Astrocyte (in vitro differentiated cells and primary cell): ENCODE measurements at regions not wholly inside any gene's neighbourhood (a gene's known extent, or its start where the extent isn't known, plus 50 kb on each side); places are given as distances from the start of the nearest gene placed in this dataset.

Experiments
- DNase-seq: peaks from one replicate; pipeline ENCODE4 v3.0.0-alpha.2; 2010; ENCODE audit warnings: low read depth
- FAIRE-seq: peaks from 2 replicates; lab custom pipeline; 2011; peaks lifted over from hg19 to GRCh38; lab: Jason Lieb, UNC
- H2AFZ ChIP-seq: 2 replicates; pipeline ENCODE4 v1.6.0; 2012; ENCODE audit warnings: low read depth, low read length, inconsistent platforms
- H3K27ac ChIP-seq: 2 replicates; pipeline ENCODE4 v1.5.1; 2011; ENCODE audit warnings: low read depth, low read length, inconsistent platforms
- H3K27me3 ChIP-seq: 2 replicates; pipeline ENCODE4 v1.6.0; 2011; ENCODE audit warnings: low read length, inconsistent platforms; ENCODE audit not compliant: insufficient read depth
- H3K36me3 ChIP-seq: 2 replicates; pipeline ENCODE4 v1.5.1; 2011; ENCODE audit warnings: low read length, inconsistent platforms; ENCODE audit not compliant: insufficient read depth
- H3K4me1 ChIP-seq: 2 replicates; pipeline ENCODE4 v1.5.1; 2011; ENCODE audit warnings: low read length, inconsistent platforms; ENCODE audit not compliant: insufficient read depth
- H3K4me2 ChIP-seq: 2 replicates; pipeline ENCODE4 v1.6.0; 2012; ENCODE audit warnings: low read length, inconsistent platforms
- H3K4me3 ChIP-seq: 2 replicates; pipeline ENCODE4 v1.5.1; 2011; ENCODE audit warnings: low read depth, mild to moderate bottlenecking, low read length, inconsistent platforms; ENCODE audit not compliant: insufficient read depth
- H3K79me2 ChIP-seq: 2 replicates; pipeline ENCODE4 v1.6.0; 2012; ENCODE audit warnings: mild to moderate bottlenecking, low read length, inconsistent platforms; ENCODE audit not compliant: insufficient read depth
- H3K9ac ChIP-seq: 2 replicates; pipeline ENCODE4 v1.6.0; 2012; ENCODE audit warnings: mild to moderate bottlenecking, low read length, inconsistent platforms
- H3K9me3 ChIP-seq: 2 replicates; pipeline ENCODE4 v1.5.1; 2012; ENCODE audit warnings: low read depth, mild to moderate bottlenecking, low read length, inconsistent platforms; ENCODE audit not compliant: insufficient read depth
- H4K20me1 ChIP-seq: 2 replicates; pipeline ENCODE4 v1.6.0; 2012; ENCODE audit warnings: low read length, inconsistent platforms; ENCODE audit not compliant: insufficient read depth
- H3K27ac Mint-ChIP-seq: one replicate; pipeline ENCODE4 v1.8.0; 2021; ENCODE audit warnings: mild to moderate bottlenecking, mixed read lengths; ENCODE audit not compliant: unreplicated experiment
- H3K27me3 Mint-ChIP-seq: one replicate; pipeline ENCODE4 v1.8.0; 2021; ENCODE audit warnings: low read depth, mixed read lengths; ENCODE audit not compliant: unreplicated experiment
- H3K36me3 Mint-ChIP-seq: one replicate; pipeline ENCODE4 v1.8.0; 2021; ENCODE audit warnings: low read depth, mixed read lengths; ENCODE audit not compliant: unreplicated experiment
- H3K4me1 Mint-ChIP-seq: one replicate; pipeline ENCODE4 v1.8.0; 2021; ENCODE audit warnings: low read depth, mixed read lengths; ENCODE audit not compliant: unreplicated experiment
- H3K4me3 Mint-ChIP-seq: one replicate; pipeline ENCODE4 v1.8.0; 2021; ENCODE audit warnings: mild to moderate bottlenecking, moderate library complexity, mixed read lengths; ENCODE audit not compliant: unreplicated experiment
- H3K9me3 Mint-ChIP-seq: one replicate; pipeline ENCODE4 v1.8.0; 2021; ENCODE audit warnings: mild to moderate bottlenecking, mixed read lengths; ENCODE audit not compliant: unreplicated experiment
- CTCF ChIP-seq: IDR thresholded peaks from 2 replicates; pipeline ENCODE4 v1.5.1; 2011; ENCODE audit warnings: low read depth, mild to moderate bottlenecking, inconsistent platforms, low read length, moderate library complexity; ENCODE audit not compliant: insufficient read depth
- EZH2 ChIP-seq: IDR thresholded peaks from 2 replicates; pipeline ENCODE4 v1.6.1; 2012; ENCODE audit warnings: mild to moderate bottlenecking, low read length, inconsistent platforms; ENCODE audit not compliant: insufficient read depth

- no peak for DNase-seq
- no peak for TF ChIP-seq CTCF
- TF ChIP-seq EZH2: no peak
- no peak overlapping the region for H3K4me3 ChIP-seq
- no peak overlapping the region for H3K27ac Mint-ChIP-seq
- H3K4me3 Mint-ChIP-seq: no peak overlapping the region
- H4K20me1 ChIP-seq: no peaks in the 10 kb centered on the region
- no peak overlapping the region for H3K27ac ChIP-seq
- H3K4me1 ChIP-seq: peaks cover 1% of the 10 kb centered on the region
- H3K36me3 ChIP-seq: no peaks in the 10 kb centered on the region
- no peaks in the 10 kb centered on the region for H3K36me3 Mint-ChIP-seq
- H3K9ac ChIP-seq: no peak overlapping the region
- no peaks in the 10 kb centered on the region for H3K79me2 ChIP-seq
- no peak for FAIRE-seq
- H3K9me3 ChIP-seq: no peaks in the 10 kb centered on the region
- H3K27me3 ChIP-seq: no peaks in the 10 kb centered on the region
- H3K27me3 Mint-ChIP-seq: peaks cover 2% of the 10 kb centered on the region
- H3K4me2 ChIP-seq: peak overlapping the region; percentile 51
- no peaks in the 10 kb centered on the region for H3K9me3 Mint-ChIP-seq
- H3K4me1 Mint-ChIP-seq: no peaks in the 10 kb centered on the region
- H2AFZ ChIP-seq: no peak overlapping the region
These were observed 119.1 kb upstream of the ZFHX3 start for GRCh38 chr16:73166947-73167550.

DNA sequence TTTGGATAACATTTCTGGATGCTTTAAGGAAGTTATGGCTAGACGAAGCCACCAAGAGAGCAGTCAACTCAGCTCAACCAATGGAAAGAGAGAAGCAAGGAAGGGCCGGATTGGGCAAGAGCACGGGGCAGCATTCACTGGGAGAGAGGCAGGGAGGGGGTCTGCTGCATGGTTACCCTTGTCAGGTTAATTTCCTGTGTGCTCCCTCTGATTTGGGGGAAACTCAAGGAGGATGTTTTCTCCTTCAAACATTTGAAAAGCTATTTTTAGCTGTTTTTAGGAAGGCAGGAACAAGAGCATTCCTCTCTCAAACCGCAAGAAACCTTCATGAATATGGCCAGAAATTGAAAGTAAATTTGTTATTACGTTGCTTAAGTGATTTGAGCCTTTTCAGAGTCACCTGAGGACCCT is 118.5 kb upstream of the ZFHX3 start:
- no peak overlapping the region for H3K9ac ChIP-seq
- no peaks in the 10 kb centered on the region for H4K20me1 ChIP-seq
- no peaks in the 10 kb centered on the region for H3K4me1 ChIP-seq
- no peak overlapping the region for H2AFZ ChIP-seq
- DNase-seq (no peak), FAIRE-seq (no peak)
- no peaks in the 10 kb centered on the region for H3K79me2 ChIP-seq
- no peaks in the 10 kb centered on the region for H3K9me3 ChIP-seq
- no peak overlapping the region for H3K27ac ChIP-seq
- no peak overlapping the region for H3K27ac Mint-ChIP-seq
- TF ChIP-seq EZH2 (no peak), CTCF (no peak)
- H3K4me3 ChIP-seq: peak overlapping the region; percentile 2
- H3K4me1 Mint-ChIP-seq: no peaks in the 10 kb centered on the region
- no peaks in the 10 kb centered on the region for H3K27me3 ChIP-seq
- no peak overlapping the region for H3K4me3 Mint-ChIP-seq
- H3K4me2 ChIP-seq: peak overlapping the region; percentile 51
- no peaks in the 10 kb centered on the region for H3K9me3 Mint-ChIP-seq
- H3K36me3 ChIP-seq: no peaks in the 10 kb centered on the region
- no peaks in the 10 kb centered on the region for H3K36me3 Mint-ChIP-seq
- H3K27me3 Mint-ChIP-seq: peaks cover 2% of the 10 kb centered on the region

- Histone ChIP-seq H3K9ac (no peak overlapping the region), H3K4me1 (no peaks in the 10 kb centered on the region), H3K4me3 (no peak overlapping the region), H2AFZ (no peak overlapping the region), H3K9me3 (no peaks in the 10 kb centered on the region), H3K27ac (no peak overlapping the region), H3K27me3 (no peaks in the 10 kb centered on the region), H3K4me2 (no peak overlapping the region), H3K36me3 (no peaks in the 10 kb centered on the region), H3K79me2 (no peaks in the 10 kb centered on the region), H4K20me1 (no peaks in the 10 kb centered on the region)
- peaks cover 2% of the 10 kb centered on the region for H3K27me3 Mint-ChIP-seq
- H3K36me3 Mint-ChIP-seq: no peaks in the 10 kb centered on the region
- H3K27ac Mint-ChIP-seq: no peak overlapping the region
- TF ChIP-seq EZH2: no peak
- no peak for TF ChIP-seq CTCF
- no peaks in the 10 kb centered on the region for H3K4me1 Mint-ChIP-seq
- H3K4me3 Mint-ChIP-seq: no peak overlapping the region
- DNase-seq (no peak), FAIRE-seq (no peak)
- H3K9me3 Mint-ChIP-seq: peaks cover 2% of the 10 kb centered on the region
These were observed 115.4 kb upstream of the ZFHX3 start for GRCh38 chr16:73163238-73163815.
